Hepatocyte (in vitro differentiated cells): ENCODE measurements at regions not wholly inside any gene's neighbourhood (a gene's known extent, or its start where the extent isn't known, plus 50 kb on each side); places are given as distances from the start of the nearest gene placed in this dataset.

Experiments used
- DNase-seq: peaks from one replicate; pipeline ENCODE4 v3.0.0-alpha.2; 2016; ENCODE audit warnings: low spot score
- H2AFZ ChIP-seq: fragments of 200-600 bp; sonication (generic); 2 replicates; pipeline ENCODE4 v1.6.0; 2016; ENCODE audit warnings: antibody characterized with exemption, mild to moderate bottlenecking
- H3K27ac ChIP-seq: fragments of 200-600 bp; sonication (generic); 2 replicates; pipeline ENCODE4 v1.5.1; 2016; ENCODE audit warnings: mild to moderate bottlenecking
- H3K27me3 ChIP-seq: fragments of 200-600 bp; sonication (generic); 2 replicates; pipeline ENCODE4 v1.6.1; 2016
- H3K36me3 ChIP-seq: fragments of 200-600 bp; sonication (generic); replicated peaks from 2 replicates; pipeline ENCODE4 v1.5.1; 2016; ENCODE audit warnings: low read depth; ENCODE audit not compliant: insufficient read depth
- H3K4me1 ChIP-seq: fragments of 200-600 bp; sonication (generic); 2 replicates; pipeline ENCODE4 v1.5.1; 2016; ENCODE audit warnings: mild to moderate bottlenecking, moderate library complexity; ENCODE audit not compliant: insufficient read depth
- H3K4me2 ChIP-seq: fragments of 200-600 bp; sonication (generic); 2 replicates; pipeline ENCODE4 v1.6.0; 2016
- H3K4me3 ChIP-seq: fragments of 200-600 bp; sonication (generic); 2 replicates; pipeline ENCODE4 v1.5.1; 2016; ENCODE audit warnings: mild to moderate bottlenecking
- H3K79me2 ChIP-seq: fragments of 200-600 bp; sonication (generic); 2 replicates; pipeline ENCODE4 v1.6.0; 2017; ENCODE audit warnings: mild to moderate bottlenecking
- H3K9me2 ChIP-seq: fragments of 200-600 bp; sonication (generic); replicated peaks from 2 replicates; pipeline ENCODE4 v1.6.0; 2017; ENCODE audit warnings: mild to moderate bottlenecking; ENCODE audit not compliant: insufficient read depth
- H3K9me3 ChIP-seq: fragments of 200-600 bp; sonication (generic); 2 replicates; pipeline ENCODE4 v1.5.1; 2016; ENCODE audit warnings: low read depth, mild to moderate bottlenecking
- H4K20me1 ChIP-seq: fragments of 200-600 bp; sonication (generic); 2 replicates; pipeline ENCODE4 v1.6.0; 2016; ENCODE audit warnings: mild to moderate bottlenecking; ENCODE audit not compliant: insufficient read depth, poor library complexity, severe bottlenecking
- EZH2 ChIP-seq: fragments of 200-600 bp; sonication (generic); IDR thresholded peaks from 2 replicates; pipeline ENCODE4 v1.6.1; 2016; ENCODE audit warnings: antibody characterized with exemption, mild to moderate bottlenecking, borderline replicate concordance
- EZH2phosphoT487 ChIP-seq: fragments of 200-600 bp; sonication (generic); IDR thresholded peaks from one replicate; pipeline ENCODE4 v1.6.1; 2018; ENCODE audit warnings: antibody characterized with exemption, mild to moderate bottlenecking, low read depth, moderate library complexity; ENCODE audit not compliant: unreplicated experiment, severe bottlenecking
- WGBS: methylation state at CpG from one replicate; pipeline ENCODE4 v1.1.6; 2016; ENCODE audit warnings: low lambda C conversion rate; ENCODE audit errors: missing lambda C conversion rate; 5-methylcytosine and 5-hydroxymethylcytosine counted together
- TF ChIP-seq, protein P1 (sequence below): fragments of 200-600 bp; sonication (generic); IDR thresholded peaks from 2 replicates; pipeline ENCODE4 v1.5.1; 2016; ENCODE audit warnings: antibody characterized with exemption, mild to moderate bottlenecking; ENCODE audit not compliant: poor library complexity

DNA sequence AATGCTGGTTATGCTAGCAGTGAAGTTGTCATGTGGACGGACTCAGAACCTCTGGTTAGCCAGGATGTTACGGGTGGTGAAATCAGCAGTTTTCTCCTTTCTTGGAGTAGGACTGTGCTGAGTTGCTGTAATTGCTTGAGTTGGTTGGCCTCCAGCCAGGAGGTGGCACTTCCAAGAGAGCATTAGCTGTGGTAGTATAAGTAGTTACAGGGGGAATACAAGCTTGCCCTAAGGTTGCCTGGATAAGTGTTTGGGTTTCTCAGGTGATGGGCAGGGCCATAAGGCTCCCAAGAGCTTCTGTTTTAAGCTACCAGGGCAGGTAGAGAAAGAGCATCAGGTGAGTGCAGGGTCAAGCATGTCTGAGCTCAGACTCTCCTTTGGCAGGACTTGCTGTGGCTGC is 103.0 kb downstream of the ZNF518B start:
- no peaks in the 10 kb centered on the region for H3K9me2 ChIP-seq
- no peaks in the 10 kb centered on the region for H3K9me3 ChIP-seq
- no peak overlapping the region for H2AFZ ChIP-seq
- no peak for DNase-seq
- no peak for TF ChIP-seq EZH2phosphoT487
- TF ChIP-seq, protein P1, sequence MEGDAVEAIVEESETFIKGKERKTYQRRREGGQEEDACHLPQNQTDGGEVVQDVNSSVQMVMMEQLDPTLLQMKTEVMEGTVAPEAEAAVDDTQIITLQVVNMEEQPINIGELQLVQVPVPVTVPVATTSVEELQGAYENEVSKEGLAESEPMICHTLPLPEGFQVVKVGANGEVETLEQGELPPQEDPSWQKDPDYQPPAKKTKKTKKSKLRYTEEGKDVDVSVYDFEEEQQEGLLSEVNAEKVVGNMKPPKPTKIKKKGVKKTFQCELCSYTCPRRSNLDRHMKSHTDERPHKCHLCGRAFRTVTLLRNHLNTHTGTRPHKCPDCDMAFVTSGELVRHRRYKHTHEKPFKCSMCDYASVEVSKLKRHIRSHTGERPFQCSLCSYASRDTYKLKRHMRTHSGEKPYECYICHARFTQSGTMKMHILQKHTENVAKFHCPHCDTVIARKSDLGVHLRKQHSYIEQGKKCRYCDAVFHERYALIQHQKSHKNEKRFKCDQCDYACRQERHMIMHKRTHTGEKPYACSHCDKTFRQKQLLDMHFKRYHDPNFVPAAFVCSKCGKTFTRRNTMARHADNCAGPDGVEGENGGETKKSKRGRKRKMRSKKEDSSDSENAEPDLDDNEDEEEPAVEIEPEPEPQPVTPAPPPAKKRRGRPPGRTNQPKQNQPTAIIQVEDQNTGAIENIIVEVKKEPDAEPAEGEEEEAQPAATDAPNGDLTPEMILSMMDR: no peak
- TF ChIP-seq EZH2: no peak
- no peaks in the 10 kb centered on the region for H3K79me2 ChIP-seq
- H3K36me3 ChIP-seq: no peaks in the 10 kb centered on the region
- no peak overlapping the region for H3K27ac ChIP-seq
- no peaks in the 10 kb centered on the region for H3K4me1 ChIP-seq
- peaks cover 3% of the 10 kb centered on the region for H3K27me3 ChIP-seq
- no peak overlapping the region for H3K4me2 ChIP-seq
- 100% methylated on average over 2 of the region's 2 CpGs for WGBS
- H3K4me3 ChIP-seq: no peak overlapping the region
- no peaks in the 10 kb centered on the region for H4K20me1 ChIP-seq

DNA sequence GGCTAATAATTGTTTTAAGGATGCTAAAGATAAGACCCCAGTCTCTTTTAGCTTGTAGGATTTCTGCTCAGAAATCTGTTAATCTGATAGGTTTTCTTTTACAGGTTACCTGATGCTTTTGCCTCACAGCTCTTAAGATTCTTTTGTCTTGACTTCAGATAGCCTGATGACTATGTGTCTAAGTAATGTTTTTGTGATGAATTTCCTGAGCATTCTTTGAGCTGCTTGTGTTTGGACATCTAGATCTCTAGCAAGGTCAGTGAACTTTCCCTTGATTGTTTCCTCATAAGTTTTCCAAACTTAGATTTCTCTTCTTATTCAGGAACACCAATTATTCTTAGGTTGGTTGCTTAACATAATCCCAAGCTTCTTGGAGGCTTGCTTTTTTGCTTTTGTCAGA is 104.1 kb downstream of the ZNF518B start:
- Histone ChIP-seq H3K4me2 (no peak overlapping the region), H3K9me2 (no peaks in the 10 kb centered on the region), H3K36me3 (no peaks in the 10 kb centered on the region), H3K4me1 (no peaks in the 10 kb centered on the region), H4K20me1 (no peaks in the 10 kb centered on the region), H3K9me3 (no peaks in the 10 kb centered on the region), H3K27me3 (peaks cover 5% of the 10 kb centered on the region), H3K27ac (no peak overlapping the region), H2AFZ (no peak overlapping the region), H3K79me2 (no peaks in the 10 kb centered on the region), H3K4me3 (no peak overlapping the region)
- TF ChIP-seq EZH2phosphoT487 (no peak), EZH2 (no peak)
- TF ChIP-seq, protein P1: no peak
- no peak for DNase-seq

DNA sequence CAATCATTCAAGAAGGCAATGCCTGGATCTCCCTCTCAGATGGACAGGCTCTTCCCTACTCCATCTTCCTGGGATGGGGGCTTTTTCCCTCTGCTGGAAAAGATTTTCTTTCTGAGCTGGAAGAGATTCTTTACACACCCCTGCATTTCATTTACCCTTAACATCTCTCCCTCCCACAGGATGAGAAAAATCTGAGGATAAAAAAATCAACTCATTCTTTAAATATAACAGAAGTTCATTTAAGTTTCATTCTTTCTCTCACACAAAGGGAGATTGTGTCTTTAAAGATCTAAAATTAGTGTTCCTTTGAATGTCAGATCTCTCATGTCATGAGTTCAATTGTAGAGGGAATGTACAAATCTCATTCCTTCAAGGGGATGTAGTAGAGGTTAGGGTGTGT is 109.0 kb downstream of the ZNF518B start:
- Histone ChIP-seq H3K27ac (no peak overlapping the region), H3K79me2 (no peaks in the 10 kb centered on the region), H3K9me2 (no peaks in the 10 kb centered on the region), H3K4me3 (no peak overlapping the region), H2AFZ (no peak overlapping the region), H3K4me2 (no peak overlapping the region), H3K9me3 (no peaks in the 10 kb centered on the region), H3K27me3 (peaks cover 5% of the 10 kb centered on the region), H4K20me1 (no peaks in the 10 kb centered on the region), H3K4me1 (no peaks in the 10 kb centered on the region), H3K36me3 (no peaks in the 10 kb centered on the region)
- TF ChIP-seq EZH2phosphoT487 (no peak), EZH2 (no peak)
- TF ChIP-seq, protein P1: no peak
- DNase-seq: no peak

DNA sequence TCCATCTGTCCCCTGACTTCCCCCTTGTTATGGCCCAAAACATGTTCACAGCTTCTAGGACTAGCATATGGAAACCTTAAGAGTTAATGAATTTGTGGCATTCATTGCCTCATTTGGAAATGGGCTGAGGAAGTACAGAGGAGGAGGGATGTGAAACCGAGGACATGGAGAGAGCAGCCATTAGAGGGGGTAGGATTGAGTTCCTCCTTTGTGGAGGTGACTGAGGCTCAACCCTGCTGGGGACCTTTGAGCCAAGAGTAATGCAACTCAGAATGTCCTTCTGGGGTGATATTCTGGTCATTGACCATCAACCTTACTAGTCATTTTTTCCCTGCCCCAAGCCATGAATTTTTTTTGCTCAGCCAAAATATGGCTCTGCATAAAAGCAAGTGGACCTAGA is 109.4 kb downstream of the ZNF518B start:
- no peaks in the 10 kb centered on the region for H4K20me1 ChIP-seq
- no peaks in the 10 kb centered on the region for H3K4me1 ChIP-seq
- peaks cover 5% of the 10 kb centered on the region for H3K27me3 ChIP-seq
- H3K27ac ChIP-seq: no peak overlapping the region
- H3K79me2 ChIP-seq: no peaks in the 10 kb centered on the region
- H3K9me2 ChIP-seq: no peaks in the 10 kb centered on the region
- DNase-seq: no peak
- no peaks in the 10 kb centered on the region for H3K9me3 ChIP-seq
- no peaks in the 10 kb centered on the region for H3K36me3 ChIP-seq
- TF ChIP-seq, protein P1: no peak
- TF ChIP-seq EZH2: no peak
- no peak for TF ChIP-seq EZH2phosphoT487
- H3K4me2 ChIP-seq: no peak overlapping the region
- H2AFZ ChIP-seq: no peak overlapping the region
- WGBS: 57% methylated on average over 1 of the region's 1 CpG
- H3K4me3 ChIP-seq: no peak overlapping the region
